ENCODE measurements at regions not wholly inside any gene's neighbourhood (a gene's known extent, or its start where the extent isn't known, plus 50 kb on each side); places are given as distances from the start of the nearest gene placed in this dataset.
"Not testable (repeated sequence)": the region's sequence is repeated elsewhere in the genome, so short reads cannot be mapped to it uniquely, and the experiment has no call there.

GRCh38 chr18:7178568-7178967 is 52.3 kb upstream of the LRRC30 start:
- not testable (repeated sequence) for ATAC-seq

DNA sequence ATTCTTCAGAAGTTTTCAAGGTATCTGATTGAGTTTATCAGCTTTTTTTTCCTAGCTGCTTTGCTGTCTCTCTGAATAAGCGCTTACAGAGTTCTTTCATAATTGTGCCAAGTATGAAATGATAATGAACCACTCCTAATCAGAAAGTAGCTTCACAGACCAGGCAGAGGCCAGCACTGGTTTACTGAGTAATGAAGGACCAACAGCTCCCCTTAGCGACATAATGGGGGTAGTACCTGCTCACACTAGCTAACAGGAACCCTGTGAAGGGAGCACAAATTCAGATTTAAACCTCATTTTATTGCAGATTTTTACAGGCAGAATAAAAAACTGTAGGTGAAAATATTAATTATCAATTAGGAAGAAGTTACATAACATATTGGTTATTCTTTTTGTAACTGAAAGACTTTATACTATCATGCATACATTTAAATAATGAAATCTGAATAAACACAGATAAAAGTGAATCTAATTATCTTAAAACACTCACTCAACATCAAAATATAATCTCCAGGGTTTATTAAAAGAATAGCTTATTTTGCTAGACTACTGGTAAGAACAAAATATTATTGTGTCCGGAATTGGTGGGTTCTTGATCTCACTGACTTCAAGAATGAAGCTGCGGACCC is 53.7 kb upstream of the LRRC30 start:
- ATAC-seq: peak; percentile 94

GRCh38 chr18:7174344-7175095 is 56.4 kb upstream of the LRRC30 start:
- peak; percentile 41 for ATAC-seq

DNA sequence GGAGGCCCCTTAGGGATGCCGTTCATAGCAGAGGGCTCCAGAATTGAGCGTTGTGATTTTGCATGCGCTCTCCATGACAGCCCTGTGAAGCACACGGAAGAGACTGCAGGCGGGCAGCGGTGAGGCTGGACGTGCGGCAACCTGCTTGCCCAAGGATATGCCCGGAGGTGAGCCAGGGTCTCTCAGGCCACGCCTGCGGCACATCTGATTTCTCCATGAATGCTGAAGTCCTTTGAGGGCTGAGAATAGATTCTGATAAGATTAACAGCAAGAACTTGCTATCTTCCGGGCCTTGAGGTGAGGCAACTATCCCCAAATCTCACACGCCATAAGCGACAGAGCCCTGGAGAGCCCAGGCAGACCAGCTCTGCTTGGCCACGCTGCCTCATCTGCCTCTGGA is 55.6 kb upstream of the LAMA1 start:
- ATAC-seq: no peak

DNA sequence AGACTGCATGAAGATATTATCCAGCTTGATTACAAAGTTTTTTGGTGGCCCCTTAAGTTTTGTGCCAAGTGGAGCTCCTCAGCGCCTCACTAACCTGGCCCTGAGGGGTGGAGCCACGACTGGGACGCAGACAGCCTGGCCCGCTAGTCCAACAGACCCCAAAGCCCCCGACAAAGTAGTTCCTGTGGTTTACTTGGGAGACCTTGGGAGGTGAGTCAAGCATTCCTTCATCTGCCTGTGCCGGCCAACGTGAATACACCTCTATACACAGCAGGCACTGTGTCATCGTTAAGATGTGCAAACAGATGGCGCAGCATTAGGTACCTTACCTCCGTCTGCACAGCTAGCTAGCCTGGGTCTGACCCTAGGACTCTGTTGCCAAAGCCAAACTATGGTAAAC is 55.0 kb upstream of the LAMA1 start:
- ATAC-seq: no peak

DNA sequence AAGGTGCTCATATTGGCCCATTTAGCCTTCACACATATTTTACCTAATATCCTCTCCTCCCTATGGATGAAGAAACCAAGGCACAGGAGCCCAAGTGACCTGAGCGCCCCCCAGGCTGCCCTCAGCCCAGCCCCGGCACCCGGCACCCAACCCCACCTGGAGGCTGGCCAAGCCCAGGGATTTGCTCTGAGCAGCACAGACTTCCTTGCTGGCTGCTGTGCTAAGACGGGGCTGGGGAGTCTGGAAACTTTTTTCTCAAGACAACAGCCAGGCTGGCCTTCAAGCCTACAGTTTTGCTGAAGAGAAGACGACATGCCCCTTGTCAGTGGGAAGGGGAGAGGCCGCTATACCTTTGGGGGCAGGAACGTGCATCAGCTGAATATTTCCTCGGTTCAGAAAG is 52.7 kb upstream of the LAMA1 start:
- no peak for ATAC-seq

DNA sequence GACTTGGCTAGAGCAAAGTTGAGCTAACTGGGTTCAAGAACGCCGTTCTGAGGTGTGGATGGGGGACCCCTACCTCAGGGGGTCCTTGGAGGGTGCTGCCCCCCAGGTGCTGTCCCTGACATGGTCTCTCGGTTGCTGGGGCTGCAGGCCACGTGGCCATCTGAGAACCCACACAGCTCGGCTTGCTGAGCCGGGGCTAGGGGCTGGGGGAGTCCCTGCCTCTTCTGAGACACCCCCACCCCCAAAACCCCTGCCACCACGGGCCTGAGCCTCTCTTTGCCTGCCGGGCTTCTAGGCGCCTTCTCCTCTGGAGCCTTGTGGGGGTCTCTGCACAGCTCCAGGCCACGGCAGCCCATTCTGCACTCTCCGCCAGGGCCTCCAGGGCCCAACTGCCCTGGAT is 52.0 kb upstream of the LAMA1 start:
- no peak for ATAC-seq

DNA sequence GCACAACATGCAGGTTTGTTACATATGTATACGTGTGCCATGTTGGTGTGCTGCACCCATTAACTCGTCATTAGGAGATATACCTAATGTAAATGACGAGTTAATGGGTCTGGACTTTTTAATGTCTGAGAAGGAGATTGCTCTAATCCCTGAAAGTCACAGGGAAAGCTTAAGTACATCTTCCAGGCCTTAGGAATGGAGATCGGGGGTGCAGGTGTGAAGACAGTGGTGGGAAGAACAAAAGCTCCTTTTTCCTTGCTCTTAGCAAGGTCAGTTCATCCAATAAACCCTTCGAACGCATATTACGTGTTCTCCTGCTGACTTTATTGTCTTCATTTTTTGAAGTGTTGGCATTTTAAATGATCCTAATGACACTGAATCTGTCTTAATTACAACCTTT is 50.8 kb upstream of the LAMA1 start:
- no peak for ATAC-seq

Measured in esophagus mucosa (tissue), 1 donor.